Peyer's patch (tissue), 4 donors: ENCODE measurements at regions not wholly inside any gene's neighbourhood (a gene's known extent, or its start where the extent isn't known, plus 50 kb on each side); places are given as distances from the start of the nearest gene placed in this dataset.

Source experiments
- DNase-seq, 3 donors: peaks; one replicate each; pipeline ENCODE4 v3.0.0-alpha.2; 2017 to 2019
- H3K27ac ChIP-seq, 4 donors: fragments of 200-600 bp; sonication (generic); one replicate each; pipeline ENCODE4 v1.5.1; 2016 to 2019
- H3K27me3 ChIP-seq, 2 donors: fragments of 200-600 bp; sonication (generic); one replicate each; pipeline ENCODE4 v1.5.1; 2019
- H3K36me3 ChIP-seq, 3 donors: fragments of 200-600 bp; sonication (generic); one replicate each; pipeline ENCODE4 v1.5.1; 2016 to 2019
- H3K4me1 ChIP-seq, 4 donors: fragments of 200-600 bp; sonication (generic); one replicate each; pipeline ENCODE4 v1.5.1; 2016 to 2019
- H3K4me3 ChIP-seq, 4 donors: fragments of 200-600 bp; sonication (generic); 1 replicate in 3 of 4; 2 replicates in 1 of 4; pipeline ENCODE4 v1.5.1; 2016 to 2019; ENCODE audit warnings: mild to moderate bottlenecking in 1 of 4
- H3K9me3 ChIP-seq, 4 donors: fragments of 200-600 bp; sonication (generic); one replicate each; pipeline ENCODE4 v1.5.1; 2016 to 2019; ENCODE audit warnings: mild to moderate bottlenecking in 1 of 4
- CTCF ChIP-seq, 6 experiments: fragments of 450-650 bp in 4 of 6; fragments of 200-600 bp in 2 of 6; sonication (generic) in 1 of 6; IDR thresholded peaks; one replicate each; pipeline ENCODE4 v1.5.1; 2017 to 2019; ENCODE audit warnings: antibody characterized with exemption in 6 of 6, mild to moderate bottlenecking in 3 of 6, moderate library complexity in 1 of 6
- POLR2A ChIP-seq, 2 donors: fragments of 450-650 bp; IDR thresholded peaks; one replicate each; pipeline ENCODE4 v1.5.1; 2017; ENCODE audit warnings: antibody characterized with exemption in 2 of 2, mild to moderate bottlenecking in 2 of 2, moderate library complexity in 2 of 2

GRCh38 chr6:50635429-50635828, 77.9 kb upstream of the TFAP2D start:
- no peak for TF ChIP-seq POLR2A (IDR thresholded peaks at IDR 0.05)
- TF ChIP-seq CTCF (IDR thresholded peaks at IDR 0.05), result no peak
- H3K9me3 ChIP-seq, result peaks cover 0 to 2% (median 0%) of the 10 kb centered on the region in 4 donors

GRCh38 chr6:50637267-50637666, 76.1 kb upstream of the TFAP2D start:
- Histone ChIP-seq H3K9me3 (peaks cover 0 to 2% (median 0%) of the 10 kb centered on the region in 4 donors), H3K4me3 (no peak overlapping the region), H3K27me3 (no peaks in the 10 kb centered on the region), H3K36me3 (no peaks in the 10 kb centered on the region), H3K27ac (no peak overlapping the region), H3K4me1 (no peaks in the 10 kb centered on the region)
- no peak for DNase-seq
- TF ChIP-seq POLR2A (IDR thresholded peaks at IDR 0.05) (no peak), CTCF (IDR thresholded peaks at IDR 0.05) (no peak)

More at GRCh38 chr6:50635429-50635828, 77.9 kb upstream of the TFAP2D start:
- H3K27me3 ChIP-seq, result no peaks in the 10 kb centered on the region
- no peak overlapping the region for H3K4me3 ChIP-seq
- no peaks in the 10 kb centered on the region for H3K4me1 ChIP-seq
- no peak overlapping the region for H3K27ac ChIP-seq
- H3K36me3 ChIP-seq, result no peaks in the 10 kb centered on the region
- no peak for DNase-seq

- Histone ChIP-seq H3K9me3 (peaks cover 0 to 10% (median 0%) of the 10 kb centered on the region in 4 donors), H3K27ac (no peak overlapping the region), H3K4me3 (no peak overlapping the region), H3K36me3 (no peaks in the 10 kb centered on the region), H3K4me1 (no peaks in the 10 kb centered on the region), H3K27me3 (no peaks in the 10 kb centered on the region)
- DNase-seq, result no peak
- no peak for TF ChIP-seq CTCF (IDR thresholded peaks at IDR 0.05)
- no peak for TF ChIP-seq POLR2A (IDR thresholded peaks at IDR 0.05)
These were observed 64.2 kb upstream of the TFAP2D start for GRCh38 chr6:50649086-50649485.

- TF ChIP-seq POLR2A (IDR thresholded peaks at IDR 0.05) (no peak), CTCF (IDR thresholded peaks at IDR 0.05) (no peak)
- H3K27ac ChIP-seq, result no peak overlapping the region
- H3K4me3 ChIP-seq, result no peak overlapping the region
These were observed 60.1 kb upstream of the TFAP2D start for GRCh38 chr6:50653253-50653652.

GRCh38 chr6:50654155-50654554, 59.2 kb upstream of the TFAP2D start:
- Histone ChIP-seq H3K9me3 (peaks cover 0 to 3% (median 0%) of the 10 kb centered on the region in 4 donors), H3K27me3 (no peaks in the 10 kb centered on the region), H3K36me3 (no peaks in the 10 kb centered on the region), H3K27ac (no peak overlapping the region), H3K4me1 (no peaks in the 10 kb centered on the region), H3K4me3 (no peak overlapping the region)
- TF ChIP-seq POLR2A (IDR thresholded peaks at IDR 0.05), result no peak
- TF ChIP-seq CTCF (IDR thresholded peaks at IDR 0.05), result no peak
- DNase-seq, result no peak

More at GRCh38 chr6:50653253-50653652, 60.1 kb upstream of the TFAP2D start:
- Histone ChIP-seq H3K36me3 (no peaks in the 10 kb centered on the region), H3K27me3 (no peaks in the 10 kb centered on the region), H3K4me1 (no peaks in the 10 kb centered on the region), H3K9me3 (peaks cover 0 to 10% (median 0%) of the 10 kb centered on the region in 4 donors)
- DNase-seq, result no peak
